Peyer's patch (tissue), 4 donors: ENCODE measurements at regions not wholly inside any gene's neighbourhood (a gene's known extent, or its start where the extent isn't known, plus 50 kb on each side); places are given as distances from the start of the nearest gene placed in this dataset.

Experiments
- DNase-seq, 3 donors: peaks; one replicate each; pipeline ENCODE4 v3.0.0-alpha.2; 2017 to 2019
- H3K27ac ChIP-seq, 4 donors: fragments of 200-600 bp; sonication (generic); one replicate each; pipeline ENCODE4 v1.5.1; 2016 to 2019
- H3K27me3 ChIP-seq, 2 donors: fragments of 200-600 bp; sonication (generic); one replicate each; pipeline ENCODE4 v1.5.1; 2019
- H3K36me3 ChIP-seq, 3 donors: fragments of 200-600 bp; sonication (generic); one replicate each; pipeline ENCODE4 v1.5.1; 2016 to 2019
- H3K4me1 ChIP-seq, 4 donors: fragments of 200-600 bp; sonication (generic); one replicate each; pipeline ENCODE4 v1.5.1; 2016 to 2019
- H3K4me3 ChIP-seq, 4 donors: fragments of 200-600 bp; sonication (generic); 1 replicate in 3 of 4; 2 replicates in 1 of 4; pipeline ENCODE4 v1.5.1; 2016 to 2019; ENCODE audit warnings: mild to moderate bottlenecking in 1 of 4
- H3K9me3 ChIP-seq, 4 donors: fragments of 200-600 bp; sonication (generic); one replicate each; pipeline ENCODE4 v1.5.1; 2016 to 2019; ENCODE audit warnings: mild to moderate bottlenecking in 1 of 4
- POLR2A ChIP-seq, 2 donors: fragments of 450-650 bp; IDR thresholded peaks; one replicate each; pipeline ENCODE4 v1.5.1; 2017; ENCODE audit warnings: antibody characterized with exemption in 2 of 2, mild to moderate bottlenecking in 2 of 2, moderate library complexity in 2 of 2
- TF ChIP-seq, protein P1 (sequence below), 6 experiments: fragments of 450-650 bp in 4 of 6; fragments of 200-600 bp in 2 of 6; sonication (generic) in 1 of 6; IDR thresholded peaks; one replicate each; pipeline ENCODE4 v1.5.1; 2017 to 2019; ENCODE audit warnings: antibody characterized with exemption in 6 of 6, mild to moderate bottlenecking in 3 of 6, moderate library complexity in 1 of 6

DNA sequence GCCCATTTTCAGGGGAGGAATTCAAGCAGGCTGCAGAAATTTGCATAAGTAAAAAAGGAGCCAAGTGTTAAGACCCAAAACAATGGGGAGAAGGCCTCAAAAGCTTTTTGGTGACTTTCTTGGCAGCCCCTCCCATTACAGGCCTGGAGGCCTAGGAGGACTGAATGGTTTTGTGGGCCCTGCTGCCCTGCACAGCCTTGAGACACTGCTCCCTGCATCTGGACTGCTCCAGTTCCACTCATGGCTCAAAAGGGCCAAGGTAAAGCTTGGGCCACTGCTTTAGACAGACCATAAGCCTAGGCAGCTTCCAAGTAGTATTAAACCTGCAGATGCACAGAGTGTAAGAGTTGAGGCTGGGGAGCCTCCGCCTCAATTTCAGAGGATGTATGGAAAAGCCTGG lies 501.6 kb downstream of the MID1IP1 start:
- no peak for DNase-seq
- no peak overlapping the region for H3K4me3 ChIP-seq
- no peaks in the 10 kb centered on the region for H3K27me3 ChIP-seq
- H3K36me3 ChIP-seq: no peaks in the 10 kb centered on the region
- peaks cover 0 to 5% (median 0%) of the 10 kb centered on the region in 4 donors for H3K9me3 ChIP-seq
- no peaks in the 10 kb centered on the region for H3K4me1 ChIP-seq
- H3K27ac ChIP-seq: no peak overlapping the region
- TF ChIP-seq, protein P1, sequence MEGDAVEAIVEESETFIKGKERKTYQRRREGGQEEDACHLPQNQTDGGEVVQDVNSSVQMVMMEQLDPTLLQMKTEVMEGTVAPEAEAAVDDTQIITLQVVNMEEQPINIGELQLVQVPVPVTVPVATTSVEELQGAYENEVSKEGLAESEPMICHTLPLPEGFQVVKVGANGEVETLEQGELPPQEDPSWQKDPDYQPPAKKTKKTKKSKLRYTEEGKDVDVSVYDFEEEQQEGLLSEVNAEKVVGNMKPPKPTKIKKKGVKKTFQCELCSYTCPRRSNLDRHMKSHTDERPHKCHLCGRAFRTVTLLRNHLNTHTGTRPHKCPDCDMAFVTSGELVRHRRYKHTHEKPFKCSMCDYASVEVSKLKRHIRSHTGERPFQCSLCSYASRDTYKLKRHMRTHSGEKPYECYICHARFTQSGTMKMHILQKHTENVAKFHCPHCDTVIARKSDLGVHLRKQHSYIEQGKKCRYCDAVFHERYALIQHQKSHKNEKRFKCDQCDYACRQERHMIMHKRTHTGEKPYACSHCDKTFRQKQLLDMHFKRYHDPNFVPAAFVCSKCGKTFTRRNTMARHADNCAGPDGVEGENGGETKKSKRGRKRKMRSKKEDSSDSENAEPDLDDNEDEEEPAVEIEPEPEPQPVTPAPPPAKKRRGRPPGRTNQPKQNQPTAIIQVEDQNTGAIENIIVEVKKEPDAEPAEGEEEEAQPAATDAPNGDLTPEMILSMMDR (IDR thresholded peaks at IDR 0.05): no peak
- no peak for TF ChIP-seq POLR2A (IDR thresholded peaks at IDR 0.05)

DNA sequence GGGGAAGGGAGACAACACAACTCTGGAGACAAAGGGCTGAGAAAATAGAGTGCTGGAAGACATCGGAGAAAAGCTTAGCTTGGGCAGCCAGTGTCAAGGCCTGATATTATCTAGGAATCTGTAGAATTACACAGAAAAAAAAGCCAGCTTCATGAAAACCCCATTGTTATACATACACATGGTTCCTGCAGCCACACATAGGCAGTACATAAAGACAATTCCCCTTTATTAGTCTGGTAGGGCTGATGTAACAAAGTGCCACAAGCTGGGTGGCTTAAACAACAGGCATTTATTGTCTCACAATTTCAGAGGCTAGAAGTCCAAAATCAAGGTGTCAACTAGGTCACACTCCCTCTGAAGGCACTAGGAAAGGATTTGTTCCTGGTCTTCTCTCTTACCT lies 503.5 kb downstream of the MID1IP1 start:
- no peak overlapping the region for H3K27ac ChIP-seq
- TF ChIP-seq, protein P1 (IDR thresholded peaks at IDR 0.05): no peak
- TF ChIP-seq POLR2A (IDR thresholded peaks at IDR 0.05): no peak
- no peak overlapping the region for H3K4me3 ChIP-seq
- H3K27me3 ChIP-seq: no peaks in the 10 kb centered on the region
- DNase-seq: no peak
- H3K9me3 ChIP-seq: peaks cover 0 to 5% (median 0%) of the 10 kb centered on the region in 4 donors
- H3K36me3 ChIP-seq: no peaks in the 10 kb centered on the region
- no peaks in the 10 kb centered on the region for H3K4me1 ChIP-seq

DNA sequence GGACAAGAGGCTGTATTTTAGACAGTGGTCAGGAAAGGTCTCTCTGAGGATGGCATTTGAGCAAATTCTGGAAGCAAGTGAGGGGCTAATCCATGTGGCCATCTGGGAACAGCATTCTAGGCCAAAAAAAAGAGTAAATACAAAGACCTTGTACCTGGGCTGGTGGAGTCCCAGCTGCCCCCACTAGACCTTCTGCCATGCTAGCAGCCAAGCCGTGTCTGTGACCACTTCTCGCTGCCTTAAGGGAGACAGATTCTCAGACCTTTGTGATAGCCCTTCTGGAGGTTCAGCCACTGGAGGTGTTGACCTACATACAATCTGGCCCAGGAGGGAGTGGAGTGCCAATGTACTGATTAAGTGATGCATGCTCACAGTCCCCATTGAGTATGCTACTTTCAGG lies 506.2 kb downstream of the MID1IP1 start:
- no peak for DNase-seq
- Histone ChIP-seq H3K36me3 (no peaks in the 10 kb centered on the region), H3K27me3 (no peaks in the 10 kb centered on the region), H3K4me1 (no peaks in the 10 kb centered on the region), H3K4me3 (no peak overlapping the region), H3K27ac (no peak overlapping the region), H3K9me3 (peaks cover 0 to 5% (median 0%) of the 10 kb centered on the region in 4 donors)
- no peak for TF ChIP-seq POLR2A (IDR thresholded peaks at IDR 0.05)
- TF ChIP-seq, protein P1 (IDR thresholded peaks at IDR 0.05): no peak

DNA sequence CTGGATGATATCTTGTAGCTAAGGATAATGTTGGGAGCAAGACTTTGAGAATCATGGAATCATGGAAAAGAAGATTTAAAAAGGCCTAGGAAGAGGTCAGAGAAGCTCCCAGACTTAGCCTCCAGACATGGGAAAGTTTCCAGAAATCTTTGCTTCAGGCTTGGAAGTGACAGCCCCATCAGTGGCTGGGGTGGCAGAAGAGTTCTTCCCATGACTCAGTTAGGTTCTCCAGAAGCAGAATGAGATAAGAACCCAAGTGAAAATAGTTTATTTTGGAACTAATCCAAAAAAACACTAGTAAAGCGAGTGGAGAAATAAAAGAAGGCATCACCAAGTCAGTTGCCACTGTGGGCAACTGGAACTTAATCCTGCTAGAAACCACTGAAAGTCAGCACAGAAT lies 506.9 kb downstream of the MID1IP1 start:
- Histone ChIP-seq H3K4me1 (no peaks in the 10 kb centered on the region), H3K4me3 (no peak overlapping the region), H3K9me3 (peaks cover 0 to under 1% (median 0%) of the 10 kb centered on the region in 4 donors), H3K27me3 (no peaks in the 10 kb centered on the region), H3K27ac (no peak overlapping the region), H3K36me3 (no peaks in the 10 kb centered on the region)
- TF ChIP-seq POLR2A (IDR thresholded peaks at IDR 0.05): no peak
- TF ChIP-seq, protein P1 (IDR thresholded peaks at IDR 0.05): no peak
- no peak for DNase-seq

DNA sequence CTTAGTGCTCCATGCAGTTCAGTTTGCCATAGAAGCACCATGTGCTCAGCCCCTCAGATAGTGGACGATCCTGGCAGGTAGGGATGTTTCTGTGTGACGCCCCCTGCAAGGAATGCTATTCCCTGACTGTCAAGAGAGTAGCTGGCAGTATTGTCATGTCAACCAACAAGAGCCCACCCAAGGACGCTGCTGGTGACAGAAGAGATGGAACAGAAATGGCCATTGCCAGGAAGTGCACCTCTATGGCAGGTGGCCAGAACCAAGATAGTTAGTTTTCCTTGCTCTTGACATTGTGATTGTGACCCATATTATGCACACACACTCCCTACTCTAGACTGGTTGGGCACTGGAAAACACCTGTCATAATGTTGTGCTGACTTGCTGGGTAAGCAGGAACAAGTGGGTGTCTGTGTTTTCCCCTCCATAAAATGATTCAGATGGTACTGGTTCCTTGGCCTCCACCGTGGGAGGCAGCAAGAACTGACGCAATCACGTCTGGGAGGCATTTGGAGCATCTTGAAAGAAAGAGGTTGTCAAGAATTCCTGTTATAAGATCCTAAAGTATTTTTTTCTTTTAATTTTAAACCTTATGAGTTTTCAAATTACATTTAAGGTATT lies 507.9 kb downstream of the MID1IP1 start:
- no peak for DNase-seq
- Histone ChIP-seq H3K27ac (peak overlapping the region; percentile 17 to 39 (median 35)), H3K27me3 (no peaks in the 10 kb centered on the region), H3K4me1 (no peaks in the 10 kb centered on the region), H3K9me3 (no peaks in the 10 kb centered on the region), H3K4me3 (no peak overlapping the region), H3K36me3 (no peaks in the 10 kb centered on the region)
- TF ChIP-seq, protein P1 (IDR thresholded peaks at IDR 0.05): no peak
- TF ChIP-seq POLR2A (IDR thresholded peaks at IDR 0.05): no peak
